LNCaP clone FGC (cell line): ENCODE measurements at regions not wholly inside any gene's neighbourhood (a gene's known extent, or its start where the extent isn't known, plus 50 kb on each side); places are given as distances from the start of the nearest gene placed in this dataset.

Experiments used
- DNase-seq: peaks from one replicate; pipeline ENCODE4 v3.0.0-alpha.2; 2011; ENCODE audit warnings: low read depth
- H3K4me3 ChIP-seq: 2 replicates; pipeline ENCODE4 v1.5.1; 2011; ENCODE audit warnings: mild to moderate bottlenecking, low read depth, low read length, control low read depth
- TF ChIP-seq, protein P1 (sequence below): IDR thresholded peaks from 2 replicates; pipeline ENCODE4 v1.5.1; 2012; ENCODE audit warnings: mild to moderate bottlenecking; ENCODE audit not compliant: control insufficient read depth, insufficient read depth; ENCODE audit errors: extremely low read depth

- no peak overlapping the region for H3K4me3 ChIP-seq
- TF ChIP-seq, protein P1, sequence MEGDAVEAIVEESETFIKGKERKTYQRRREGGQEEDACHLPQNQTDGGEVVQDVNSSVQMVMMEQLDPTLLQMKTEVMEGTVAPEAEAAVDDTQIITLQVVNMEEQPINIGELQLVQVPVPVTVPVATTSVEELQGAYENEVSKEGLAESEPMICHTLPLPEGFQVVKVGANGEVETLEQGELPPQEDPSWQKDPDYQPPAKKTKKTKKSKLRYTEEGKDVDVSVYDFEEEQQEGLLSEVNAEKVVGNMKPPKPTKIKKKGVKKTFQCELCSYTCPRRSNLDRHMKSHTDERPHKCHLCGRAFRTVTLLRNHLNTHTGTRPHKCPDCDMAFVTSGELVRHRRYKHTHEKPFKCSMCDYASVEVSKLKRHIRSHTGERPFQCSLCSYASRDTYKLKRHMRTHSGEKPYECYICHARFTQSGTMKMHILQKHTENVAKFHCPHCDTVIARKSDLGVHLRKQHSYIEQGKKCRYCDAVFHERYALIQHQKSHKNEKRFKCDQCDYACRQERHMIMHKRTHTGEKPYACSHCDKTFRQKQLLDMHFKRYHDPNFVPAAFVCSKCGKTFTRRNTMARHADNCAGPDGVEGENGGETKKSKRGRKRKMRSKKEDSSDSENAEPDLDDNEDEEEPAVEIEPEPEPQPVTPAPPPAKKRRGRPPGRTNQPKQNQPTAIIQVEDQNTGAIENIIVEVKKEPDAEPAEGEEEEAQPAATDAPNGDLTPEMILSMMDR: no peak
- DNase-seq: no peak
Observed at GRCh38 chr18:64488698-64489097, 339.8 kb upstream of the LINC00305 start.

DNA sequence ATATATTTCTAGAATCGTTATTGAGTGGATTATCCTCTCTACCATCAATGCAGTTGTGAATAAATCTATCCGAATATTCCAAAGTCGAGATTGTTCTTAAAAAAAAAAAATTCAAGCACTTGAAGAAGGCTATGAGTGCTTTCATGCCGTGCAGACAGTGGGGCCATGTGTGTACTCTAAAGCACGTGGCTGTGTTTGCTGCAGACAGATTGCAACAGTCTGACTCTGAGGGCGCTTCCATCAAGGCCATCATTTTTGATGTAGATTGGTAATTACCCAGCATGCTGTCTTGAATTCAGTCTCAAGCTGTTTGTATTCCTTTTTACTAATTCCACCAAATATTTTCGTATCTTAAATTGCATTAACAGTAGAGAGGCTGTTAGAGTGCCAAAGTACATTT, 325.9 kb upstream of the LINC00305 start:
- TF ChIP-seq, protein P1: no peak
- DNase-seq: no peak
- no peak overlapping the region for H3K4me3 ChIP-seq

DNA sequence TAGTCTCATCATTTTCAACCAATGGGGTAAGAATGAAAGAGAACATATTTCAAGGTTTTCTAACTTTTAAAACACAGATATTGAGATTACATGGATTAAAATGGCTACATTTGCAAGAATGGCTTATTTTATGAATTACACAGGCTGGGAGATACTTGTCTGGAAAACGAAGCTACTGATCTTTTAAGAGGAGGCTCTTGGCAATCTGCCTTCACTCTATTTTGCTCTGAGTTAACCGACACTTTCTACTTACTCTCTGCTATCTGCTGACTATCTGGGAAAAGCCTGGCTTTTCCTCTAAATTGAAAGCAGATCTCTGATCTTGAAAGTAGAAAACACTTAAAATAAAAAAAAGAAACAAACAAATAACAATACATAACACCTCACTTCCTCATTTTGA, 325.4 kb upstream of the LINC00305 start:
- TF ChIP-seq, protein P1: no peak
- H3K4me3 ChIP-seq: no peak overlapping the region
- no peak for DNase-seq

DNA sequence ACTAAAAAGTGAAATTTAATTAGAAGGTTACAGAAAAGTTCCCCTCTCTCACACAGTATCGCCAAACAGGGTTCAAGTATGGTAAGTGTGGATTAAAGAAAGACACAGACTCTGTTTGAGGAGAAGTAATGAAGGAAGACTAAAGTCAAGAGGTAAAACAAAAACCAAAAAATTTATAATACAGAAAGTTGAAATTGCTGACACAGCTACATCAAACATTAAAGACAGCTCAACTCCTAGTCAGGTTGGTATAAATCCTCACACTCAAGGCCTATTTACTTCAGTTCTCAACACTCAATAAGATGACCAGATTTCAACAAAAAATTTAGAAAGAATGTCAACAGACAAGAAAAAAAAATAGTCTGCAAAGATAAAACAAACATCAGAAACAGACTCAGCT, 300.5 kb upstream of the LINC00305 start:
- TF ChIP-seq, protein P1: no peak
- H3K4me3 ChIP-seq: no peak overlapping the region
- DNase-seq: no peak

DNA sequence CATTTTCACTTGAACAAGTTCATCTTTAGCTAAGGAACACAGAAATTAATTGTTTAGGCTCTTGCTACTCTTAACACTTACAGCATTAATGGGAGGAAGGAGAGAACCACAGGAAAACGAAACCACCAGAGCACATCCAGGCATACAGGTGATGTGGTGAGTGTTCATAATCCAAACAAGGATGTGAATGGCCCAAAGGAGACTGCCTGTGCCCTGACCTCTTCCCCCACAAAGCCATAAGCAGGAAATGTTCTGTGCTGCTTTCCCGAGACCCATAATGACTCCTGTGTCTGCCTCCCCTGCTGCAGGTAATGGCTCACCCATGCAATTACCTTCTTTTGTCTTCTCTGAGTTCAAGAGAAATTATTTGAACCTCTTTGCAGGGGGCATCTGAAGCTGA, 295.9 kb upstream of the LINC00305 start:
- DNase-seq: no peak
- TF ChIP-seq, protein P1: no peak
- H3K4me3 ChIP-seq: no peak overlapping the region

GRCh38 chr18:64438178-64438577, 289.3 kb upstream of the LINC00305 start:
- TF ChIP-seq, protein P1: no peak
- DNase-seq: no peak
- H3K4me3 ChIP-seq: no peak overlapping the region

DNA sequence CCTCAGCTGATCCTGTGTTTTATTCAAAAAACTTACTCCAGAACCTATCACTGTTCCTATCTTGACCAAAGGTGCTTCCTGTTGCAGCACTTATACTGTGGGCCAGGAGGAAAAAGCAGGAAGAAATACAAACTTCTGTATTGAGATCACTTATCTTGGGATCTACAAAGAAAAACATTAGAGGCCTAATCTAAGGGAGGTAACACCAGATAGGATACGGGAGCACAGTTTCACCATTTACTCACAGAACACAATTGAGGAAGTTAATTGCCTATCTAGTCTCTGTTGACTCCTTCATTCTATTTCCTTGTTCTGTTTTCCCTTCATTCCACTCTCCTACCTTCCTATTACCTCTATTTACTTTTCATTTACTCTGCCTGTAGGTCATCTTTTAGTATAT, 287.2 kb upstream of the LINC00305 start:
- no peak overlapping the region for H3K4me3 ChIP-seq
- no peak for DNase-seq
- TF ChIP-seq, protein P1: no peak
